Posterior vena cava (tissue), 2 donors: ENCODE measurements at regions not wholly inside any gene's neighbourhood (a gene's known extent, or its start where the extent isn't known, plus 50 kb on each side); places are given as distances from the start of the nearest gene placed in this dataset.

Experiments used
- DNase-seq: peaks from one replicate; pipeline ENCODE4 v3.0.0-alpha.2; 2020; ENCODE audit warnings: low spot score
- intact Hi-C, 2 donors: fragments of 100-400 bp; cut with DNase I; formaldehyde crosslinking; loops; one replicate each; pipeline versions ENCODE4 v1.14.1 to v1.14.2; 2022 to 2023
- donor health status: DM: yes; HTN: yes; CAD: no.
- donor health status: DM: yes; HTN: yes; CAD: no.

DNA sequence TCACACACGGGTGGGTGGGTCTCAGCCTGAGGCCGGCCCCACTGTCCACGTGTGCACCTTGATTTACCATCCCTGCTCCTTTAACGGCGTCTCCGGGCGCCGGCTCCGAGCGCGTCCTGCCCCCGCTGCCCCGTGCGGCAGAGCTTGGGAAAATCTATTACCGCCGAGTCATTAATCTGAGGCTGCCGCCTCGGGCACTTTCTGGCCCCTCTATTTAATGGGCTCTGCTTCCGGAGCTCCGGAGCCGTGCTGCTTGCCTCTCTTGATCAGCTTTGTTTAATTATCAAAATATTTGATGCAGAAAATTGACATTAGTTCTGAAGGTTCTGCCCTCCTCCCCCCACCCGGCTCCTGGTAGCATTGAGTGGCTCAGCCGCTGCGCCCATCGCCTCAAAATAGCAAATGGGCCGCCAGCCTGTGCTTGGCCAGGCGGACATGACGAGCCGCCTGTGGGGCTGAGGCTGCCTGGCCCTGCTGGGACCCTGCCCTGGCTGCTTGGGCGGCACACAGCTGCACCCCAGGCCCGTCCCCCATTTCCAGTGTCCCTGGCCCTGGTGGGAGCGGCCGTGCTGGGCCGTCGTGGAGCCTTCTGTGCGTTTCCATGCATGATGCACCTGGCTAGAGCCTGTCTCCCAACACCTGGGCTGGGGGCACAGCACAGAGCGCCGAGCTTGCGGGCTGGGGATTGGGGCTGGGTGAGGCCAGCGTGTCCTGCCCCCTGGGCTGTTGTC, 81.6 kb upstream of the TTC34 start:
- intact Hi-C loops, result no loop called here
- no peak for DNase-seq

DNA sequence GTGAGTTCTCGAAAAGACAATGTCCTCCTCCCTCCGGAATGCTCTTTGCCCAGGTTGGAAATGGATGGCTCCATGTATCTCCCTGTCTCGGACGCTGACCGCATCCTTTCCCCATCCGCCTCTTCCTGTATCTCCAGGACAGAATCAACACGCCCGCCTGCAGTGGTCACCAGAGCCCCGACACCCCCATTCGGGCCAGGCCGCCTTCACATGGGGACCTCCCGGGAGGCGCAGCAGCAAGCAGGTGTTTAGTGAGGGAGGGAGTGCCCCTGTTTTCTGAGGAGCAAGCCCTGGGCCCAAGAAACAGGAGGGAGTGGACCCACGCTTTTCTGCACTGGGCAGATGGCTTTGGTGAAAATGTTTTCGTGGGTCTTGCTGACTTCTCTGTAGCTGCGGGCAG, 83.5 kb upstream of the TTC34 start:
- intact Hi-C loops, result no loop called here
- no peak for DNase-seq

DNA sequence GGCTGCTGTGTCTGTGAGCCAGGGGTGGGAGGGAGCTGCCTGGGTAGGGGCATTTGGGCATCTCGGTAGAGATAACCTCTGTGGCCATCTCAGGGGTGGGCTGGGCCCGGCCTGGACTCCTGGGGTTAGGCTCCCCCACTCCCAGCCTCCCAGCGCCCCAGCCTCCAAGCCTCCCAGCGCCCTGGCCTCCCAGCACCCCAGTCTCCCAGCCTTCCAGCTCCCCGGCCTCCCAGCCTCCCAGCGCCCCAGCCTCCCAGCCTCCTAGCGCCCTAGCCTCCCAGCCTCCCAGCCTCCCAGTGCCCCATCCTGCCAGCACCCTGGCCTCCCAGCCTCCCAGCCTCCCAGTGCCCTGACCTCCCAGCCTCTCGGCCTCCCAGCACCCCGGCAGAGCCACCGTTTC, 85.1 kb upstream of the TTC34 start:
- no peak for DNase-seq
- intact Hi-C loops, result no loop called here

DNA sequence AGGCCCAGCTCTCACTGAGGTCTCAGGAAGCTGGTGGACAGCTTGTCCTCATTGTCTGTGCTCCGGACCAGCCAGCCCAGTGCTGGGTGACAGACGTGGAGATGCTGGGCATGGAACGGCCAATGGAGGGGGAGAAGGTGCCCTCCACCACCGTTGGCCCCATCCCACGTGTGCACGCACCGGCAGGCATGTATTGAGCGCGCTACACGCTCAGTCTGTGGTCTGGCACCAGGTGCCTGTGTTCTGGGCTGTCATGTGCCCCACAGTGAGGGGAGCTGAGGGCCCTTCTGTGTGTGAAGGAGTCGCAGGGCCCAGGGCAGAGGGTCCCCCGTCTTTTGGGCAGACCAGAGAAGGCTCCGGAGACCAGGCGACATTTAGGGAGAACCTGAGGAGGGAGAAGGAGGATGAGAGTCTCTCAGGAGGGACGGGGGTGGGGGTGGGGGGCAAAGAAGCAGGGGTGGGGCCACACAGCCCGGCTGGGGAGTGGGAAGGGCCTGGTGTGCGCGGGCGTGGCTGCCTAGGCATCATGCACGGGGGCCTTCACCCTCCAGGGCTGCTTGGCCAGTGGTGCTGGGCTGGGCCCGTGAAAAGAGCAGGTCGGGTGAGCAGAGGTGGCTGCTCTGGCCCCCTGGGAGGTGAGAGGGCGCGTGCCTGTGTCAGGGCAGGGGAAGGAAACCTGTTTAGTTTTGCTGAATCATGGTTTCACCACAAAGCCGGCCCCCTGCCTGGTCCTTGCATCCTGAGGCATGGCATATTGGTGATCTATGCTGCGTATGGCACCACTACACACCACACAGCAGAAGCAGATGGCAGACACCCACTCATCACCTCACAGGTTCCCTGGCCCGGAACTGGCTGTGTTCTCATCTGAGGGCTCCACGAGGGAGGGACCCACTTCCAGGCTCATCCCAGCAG, 86.7 kb upstream of the TTC34 start:
- intact Hi-C loops, result no loop called here
- no peak for DNase-seq

DNA sequence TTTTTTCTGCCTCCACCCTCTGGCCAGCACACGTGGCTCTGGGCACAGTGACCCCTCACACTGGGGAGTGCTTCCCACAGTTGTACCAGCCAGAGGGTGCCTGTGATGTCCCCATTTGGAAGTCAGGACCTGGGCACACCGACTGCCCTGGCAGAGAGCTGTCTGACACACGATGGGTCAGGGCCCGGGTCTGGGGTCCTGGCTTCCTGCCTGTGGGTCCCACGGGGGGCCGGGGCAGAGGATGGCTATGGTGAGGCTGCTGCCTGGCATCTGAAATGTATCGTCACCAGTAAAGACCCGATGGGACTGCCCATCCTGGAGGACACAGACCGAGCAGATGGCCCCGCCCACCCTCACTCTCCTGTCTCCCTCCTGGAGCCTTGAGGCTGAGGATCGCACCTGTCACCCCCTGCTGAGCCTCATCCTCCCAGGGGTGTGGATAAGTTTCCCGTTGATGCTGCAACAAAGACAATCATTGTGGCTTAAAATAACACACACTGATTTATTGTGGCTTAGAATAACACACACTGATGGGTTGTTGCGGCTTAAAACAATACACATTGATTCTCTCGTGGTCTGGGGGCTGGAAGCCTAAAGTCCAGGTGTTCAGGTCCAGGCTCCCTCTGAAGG, 88.8 kb upstream of the TTC34 start:
- no peak for DNase-seq
- intact Hi-C loops, result loop anchor here in 1 of 2 donors (10.0 kb wide), 1 partner anchor 404 kb away; no protein-coding TSS in a partner anchor

DNA sequence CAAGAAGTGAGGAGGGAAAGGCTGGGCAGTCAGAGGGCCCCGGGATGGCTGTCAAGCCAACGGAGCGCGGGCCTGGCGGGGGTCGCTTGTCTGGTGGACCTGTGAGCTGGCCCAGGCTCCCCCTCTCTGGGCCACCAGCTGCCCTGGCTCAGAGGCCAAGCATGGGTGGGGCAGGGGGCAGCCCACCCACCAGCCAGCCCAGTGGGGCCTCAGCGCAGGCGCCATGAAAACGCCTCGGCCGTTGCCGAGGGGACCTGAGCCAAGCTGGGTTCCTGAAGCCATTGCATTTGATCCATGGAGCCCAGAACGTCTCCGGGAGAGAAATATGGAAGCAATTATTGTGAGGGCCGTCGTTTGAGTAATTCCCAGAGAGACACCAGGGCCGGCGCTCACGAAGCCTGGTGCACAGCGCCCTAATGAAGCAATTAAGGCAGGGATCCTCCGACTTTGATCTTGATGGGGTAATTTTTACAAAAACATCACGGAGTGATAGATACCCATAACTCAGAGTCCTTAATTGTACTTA, 90.5 kb upstream of the TTC34 start:
- DNase-seq, result no peak
- intact Hi-C loops, result loop anchor here in 1 of 2 donors (10.0 kb wide), 1 partner anchor 403 kb away; no protein-coding TSS in a partner anchor

DNA sequence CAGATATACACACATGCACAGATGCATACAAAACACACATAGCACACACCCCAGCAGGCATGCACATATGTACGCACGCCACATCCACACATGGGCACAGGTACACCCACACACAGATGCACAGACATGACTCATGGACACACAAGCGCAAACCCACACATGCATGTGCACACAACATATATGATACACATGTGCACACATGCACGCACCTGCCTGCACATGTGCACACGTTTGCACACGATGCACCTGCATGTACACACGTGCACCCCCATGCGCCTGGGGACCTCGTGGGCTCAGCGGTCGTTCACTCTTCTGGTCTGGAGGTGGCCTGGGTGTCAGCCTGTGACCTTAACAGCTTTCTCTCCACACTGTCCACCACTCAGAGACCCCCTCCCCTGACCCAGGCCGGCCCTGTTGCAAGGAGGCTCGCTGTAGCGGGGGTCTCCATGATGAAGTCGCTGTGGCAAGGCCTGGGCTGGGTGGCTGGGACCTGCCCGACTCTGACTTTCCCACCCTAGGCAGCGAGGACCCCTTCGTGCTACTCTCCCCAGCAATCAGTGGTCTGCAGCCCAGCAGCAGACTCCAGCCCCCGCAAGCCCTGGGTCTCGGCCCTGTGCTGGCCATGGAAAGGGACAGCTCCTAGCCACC, 92.1 kb upstream of the TTC34 start:
- intact Hi-C loops, result loop anchor here in 1 of 2 donors (10.0 kb wide), 1 partner anchor 401 kb away; no protein-coding TSS in a partner anchor

DNA sequence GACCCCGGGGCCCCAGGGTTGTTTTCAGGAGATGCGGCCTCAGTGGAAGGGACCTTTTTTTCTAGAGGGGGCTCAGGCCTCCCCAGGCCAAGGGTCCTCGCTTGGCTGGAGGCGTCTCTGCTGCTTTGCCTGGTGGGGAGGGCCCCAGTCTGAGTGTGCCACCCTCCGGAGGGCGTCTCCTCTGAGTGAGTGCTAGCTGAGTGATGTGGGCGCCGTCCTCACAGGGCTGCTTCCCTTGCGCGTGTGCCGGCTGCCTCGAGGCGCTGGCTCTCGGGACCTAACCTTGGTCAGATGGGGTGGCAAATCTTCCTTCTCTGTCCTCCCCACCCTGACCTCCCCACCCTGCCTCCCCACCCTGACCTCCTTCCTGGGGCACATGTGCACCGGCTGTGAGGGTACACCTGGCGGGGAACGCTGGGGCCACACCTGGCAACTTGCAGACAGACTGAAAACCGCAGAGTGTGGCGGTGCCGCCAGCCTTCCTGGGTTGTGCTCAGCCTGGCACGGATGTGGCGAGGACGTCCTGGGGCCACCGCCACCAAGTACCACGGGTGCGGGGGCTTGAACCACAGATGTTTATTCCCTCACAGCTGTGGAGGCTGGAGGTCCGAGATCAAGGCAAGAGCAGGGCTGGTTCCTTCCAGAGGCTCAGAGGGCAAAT, 93.0 kb upstream of the TTC34 start:
- no peak for DNase-seq
- intact Hi-C loops, result loop anchor here in 1 of 2 donors (10.0 kb wide), 1 partner anchor 400 kb away; no protein-coding TSS in a partner anchor

More for the DNA sequence above, 92.1 kb upstream of the TTC34 start:
- DNase-seq, result no peak

DNA sequence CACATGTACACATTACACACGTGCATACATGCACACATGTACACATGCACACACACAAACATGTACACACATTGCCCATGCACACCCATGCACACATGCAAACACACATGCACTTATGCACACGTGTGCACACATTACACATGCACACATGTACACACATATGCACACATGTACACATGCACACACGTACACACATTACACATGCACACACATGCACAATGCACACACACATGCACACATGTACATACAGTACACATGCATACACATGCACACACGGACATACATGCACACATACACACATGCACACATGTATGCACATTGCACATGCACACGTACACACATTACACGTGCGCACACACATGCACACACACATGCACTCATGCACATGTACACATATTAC, 95.3 kb upstream of the TTC34 start:
- DNase-seq, result no peak
- intact Hi-C loops, result loop anchor here in 1 of 2 donors (10.0 kb wide), 1 partner anchor 398 kb away; no protein-coding TSS in a partner anchor

DNA sequence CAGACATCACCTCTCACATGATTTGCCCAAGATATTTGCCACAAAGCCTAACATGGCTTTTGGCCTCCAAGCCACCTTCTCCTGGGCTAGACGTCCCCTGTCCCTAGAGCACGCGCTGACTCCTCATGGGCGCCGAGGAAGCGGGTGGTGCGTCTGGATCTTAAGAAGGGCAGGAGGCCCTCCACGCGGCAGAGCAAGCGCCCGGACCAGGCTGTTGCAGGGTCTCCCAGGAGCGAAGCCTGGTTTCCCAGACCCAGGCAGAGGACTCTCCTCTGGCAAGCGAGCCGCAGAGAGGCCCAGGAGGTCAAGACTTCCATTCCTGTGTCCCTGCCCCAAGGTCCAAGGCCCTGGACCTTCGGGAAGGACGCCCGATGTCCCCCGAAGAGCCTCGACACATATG, 101.7 kb upstream of the TTC34 start:
- no peak for DNase-seq
- intact Hi-C loops, result no loop called here

DNA sequence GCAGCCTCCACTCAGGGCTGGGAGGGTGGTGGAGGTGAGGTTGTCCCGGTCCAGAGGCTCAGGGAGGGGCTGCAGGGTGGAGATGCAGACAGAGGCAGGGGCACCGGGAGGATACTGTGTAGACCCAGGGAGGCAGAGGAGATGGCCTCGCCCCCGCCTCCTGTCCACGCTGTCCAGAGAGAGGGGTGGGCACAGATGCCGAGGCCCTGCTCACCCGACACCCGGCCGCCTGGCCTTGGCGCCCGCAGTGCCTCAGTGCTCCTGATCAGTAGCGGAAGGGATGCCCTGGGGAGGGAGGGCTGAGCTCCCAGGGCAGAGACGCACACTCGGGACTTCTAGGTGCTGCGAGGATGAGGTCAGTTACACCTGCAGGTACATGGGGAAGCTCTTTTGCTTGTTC, 102.7 kb upstream of the TTC34 start:
- intact Hi-C loops, result no loop called here
- no peak for DNase-seq

DNA sequence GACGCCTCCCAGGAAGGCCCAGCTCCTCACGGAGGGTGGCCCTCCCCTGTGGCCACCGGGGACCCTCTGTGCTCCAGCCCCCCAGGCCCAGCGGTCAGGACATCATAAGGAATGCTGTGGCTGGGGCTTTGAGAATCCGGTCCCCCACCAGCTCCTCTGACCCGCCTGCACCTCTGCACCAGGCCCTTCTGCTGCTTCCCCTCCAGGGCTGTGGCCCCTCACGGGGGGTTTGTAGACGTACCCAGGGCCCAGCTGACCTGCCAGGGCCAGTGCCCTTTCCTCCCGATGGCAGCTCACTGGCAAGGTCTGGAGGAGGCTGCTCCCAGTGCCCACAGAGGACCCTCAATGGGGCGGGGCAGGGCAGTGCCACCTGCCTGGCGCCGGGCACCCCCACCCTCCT, 103.9 kb upstream of the TTC34 start:
- DNase-seq, result no peak
- intact Hi-C loops, result no loop called here

DNA sequence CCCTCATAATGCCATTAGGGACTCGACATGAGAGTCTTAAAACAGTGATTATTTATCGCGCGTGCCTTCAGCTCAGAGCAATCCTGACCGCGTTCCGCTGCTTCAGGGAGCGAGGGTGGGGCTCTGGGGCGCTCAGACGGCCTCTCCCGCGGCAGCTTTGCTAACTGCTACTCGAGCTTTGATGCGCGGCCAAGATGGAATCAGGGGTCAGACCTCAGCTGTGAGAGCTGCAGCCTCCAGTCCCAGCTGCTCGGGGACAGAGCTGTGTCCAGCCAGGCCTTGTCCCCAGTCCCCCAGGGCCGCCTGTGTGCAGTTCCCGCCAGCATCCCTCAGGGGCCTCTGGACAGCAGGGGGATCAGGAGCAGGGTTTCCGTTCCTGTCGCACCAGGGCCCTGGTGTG, 104.6 kb upstream of the TTC34 start:
- DNase-seq, result no peak
- intact Hi-C loops, result no loop called here

DNA sequence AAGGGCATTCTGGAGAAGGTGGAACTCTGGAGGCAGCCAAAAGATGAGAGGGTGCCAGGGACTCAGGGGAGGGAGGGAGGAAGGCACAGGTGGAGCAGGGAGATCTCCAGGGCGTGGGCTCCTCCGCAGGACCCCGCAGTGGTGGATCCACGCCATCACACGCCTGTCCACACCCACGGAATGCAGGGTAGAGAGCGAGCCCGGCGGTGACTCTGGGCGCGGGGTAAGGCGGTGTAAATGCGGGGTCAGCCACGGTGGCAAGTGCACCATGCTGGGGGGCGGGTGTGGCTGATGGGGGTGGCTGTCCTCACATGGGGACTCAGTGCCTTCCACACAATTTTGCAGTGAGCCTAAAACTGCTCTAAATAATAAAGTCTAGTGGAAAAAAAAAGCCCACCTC, 105.1 kb upstream of the TTC34 start:
- intact Hi-C loops, result no loop called here
- DNase-seq, result no peak

DNA sequence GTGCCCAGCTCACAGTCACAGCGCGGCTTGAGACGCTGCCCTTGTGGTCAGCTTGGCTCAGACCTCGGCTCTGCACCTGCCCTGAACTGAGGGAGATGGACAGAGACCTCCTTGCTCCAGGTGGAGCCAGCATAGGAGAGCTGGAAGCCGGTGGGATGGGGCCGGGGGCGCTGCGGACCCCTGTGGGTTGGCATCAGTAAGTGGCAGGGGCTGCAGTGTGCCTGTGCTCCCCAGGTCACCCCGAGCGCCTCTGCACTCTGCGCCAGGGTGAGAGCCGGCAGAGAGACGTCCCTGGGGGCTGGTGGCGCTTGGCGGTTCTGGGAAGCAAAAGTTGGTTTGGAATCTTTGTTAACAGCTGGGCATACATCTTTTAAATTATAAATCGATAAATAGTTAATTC, 105.6 kb upstream of the TTC34 start:
- intact Hi-C loops, result no loop called here

DNA sequence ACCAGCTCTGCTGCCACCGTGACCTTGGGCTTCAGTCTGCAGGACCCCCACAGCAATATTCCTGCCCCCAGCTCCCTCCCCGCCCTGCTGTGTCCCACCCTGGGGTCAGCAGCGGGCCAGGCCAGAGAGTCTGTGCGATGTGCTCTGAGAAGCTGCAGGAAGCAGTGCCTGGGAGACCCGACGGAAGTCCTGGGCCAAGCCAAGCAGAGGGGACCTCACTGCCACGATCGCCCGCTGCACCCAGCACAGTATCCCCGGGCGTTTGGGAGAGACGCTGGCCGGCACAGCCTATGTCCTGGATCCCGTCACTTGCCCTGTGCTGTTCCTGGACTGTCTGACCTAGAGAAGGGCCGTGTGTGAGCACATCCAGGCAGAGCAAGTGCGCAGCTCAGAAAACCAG, 106.6 kb upstream of the TTC34 start:
- no peak for DNase-seq
- intact Hi-C loops, result no loop called here

More for the DNA sequence above, 105.6 kb upstream of the TTC34 start:
- DNase-seq, result no peak

DNA sequence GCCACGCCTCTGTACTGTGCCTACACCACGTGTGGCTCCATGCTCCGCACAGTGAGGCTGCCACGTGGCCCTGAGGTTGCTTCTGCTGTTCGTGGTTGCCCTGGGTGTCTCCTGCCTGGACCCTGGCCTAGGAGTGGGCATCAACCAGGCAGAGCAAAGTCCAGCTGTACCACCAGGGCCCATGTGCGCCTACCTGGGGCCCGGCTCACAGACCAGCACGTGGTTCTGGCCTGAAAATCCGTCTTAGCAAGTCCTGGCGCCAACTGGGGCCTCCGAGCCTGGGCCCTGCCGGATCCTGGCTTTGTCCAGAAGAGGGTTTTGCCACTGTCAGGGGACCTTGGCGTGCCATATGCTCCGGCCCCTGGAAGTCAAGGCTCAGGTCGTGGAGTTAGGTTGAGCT, 107.1 kb upstream of the TTC34 start:
- intact Hi-C loops, result no loop called here
- no peak for DNase-seq

DNA sequence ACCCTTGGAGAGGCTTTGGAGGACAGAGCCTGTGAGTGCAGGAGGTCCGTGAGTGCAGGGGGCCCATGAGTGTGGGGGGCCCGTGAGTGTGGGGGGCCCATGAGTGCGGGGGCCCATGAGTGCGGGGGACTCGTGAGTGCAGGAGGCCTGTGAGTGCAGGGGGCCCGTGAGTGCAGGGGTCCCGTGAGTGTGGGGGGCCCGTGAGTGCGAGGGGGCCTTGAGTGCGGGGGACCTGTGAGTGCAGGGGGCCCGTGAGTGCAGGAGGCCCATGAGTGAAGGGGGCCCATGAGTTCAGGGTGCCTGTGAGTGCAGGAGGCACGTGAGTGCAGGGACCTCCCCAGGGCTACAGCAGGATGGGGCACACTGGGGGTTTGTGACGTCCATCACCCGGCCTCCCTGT, 108.3 kb upstream of the TTC34 start:
- no peak for DNase-seq
- intact Hi-C loops, result loop anchor here in 1 of 2 donors (10.0 kb wide), 1 partner anchor 145 kb away; no protein-coding TSS in a partner anchor
